Panc1 (cell line): ENCODE measurements at regions not wholly inside any gene's neighbourhood (a gene's known extent, or its start where the extent isn't known, plus 50 kb on each side); places are given as distances from the start of the nearest gene placed in this dataset.

Experiments used
- ATAC-seq: fragments of 200-7000 bp; cut with Tn5 transposase; 2 replicates; pipeline ENCODE4 v1.9.1; 2020; ENCODE audit warnings: mild to moderate bottlenecking, moderate library complexity
- BruUV-seq: library from RNA; stranded (reverse); fragments of 400-500 nt; replicated peaks from 2 replicates; lab custom pipeline; 2021; lab: Mats Ljungman, UMichigan
- CTCF ChIA-PET: fragments of 300-600 bp; sonication (Branson Sonifier 250); formaldehyde crosslinking; loops from one replicate; lab custom pipeline; 2022; ENCODE audit warnings: antibody characterized with exemption; lab: Charles Lee
- POLR2A ChIA-PET: fragments of 300-600 bp; sonication (Branson Sonifier 250); formaldehyde crosslinking; loops from one replicate; lab custom pipeline; 2022; ENCODE audit warnings: antibody characterized with exemption; lab: Charles Lee
- DNase-seq: peaks from one replicate; pipeline ENCODE4 v3.0.0-alpha.2; 2010; ENCODE audit warnings: low read depth, low spot score
- H3K27ac ChIP-seq: 2 replicates; pipeline ENCODE4 v1.5.1; 2011; ENCODE audit warnings: mild to moderate bottlenecking, low read length, inconsistent platforms
- H3K27me3 ChIP-seq: fragments of 200-500 bp; sonication (Bioruptor generic); 2 replicates; pipeline ENCODE4 v1.6.0; 2014; ENCODE audit warnings: low read length, inconsistent platforms; ENCODE audit not compliant: control insufficient read depth, insufficient read depth
- H3K36me3 ChIP-seq: fragments of 200-500 bp; sonication (Bioruptor generic); 2 replicates; pipeline ENCODE4 v1.5.1; 2014; ENCODE audit warnings: inconsistent platforms, mild to moderate bottlenecking, low read length, moderate library complexity; ENCODE audit not compliant: control insufficient read depth, insufficient read depth
- H3K4me1 ChIP-seq: 2 replicates; pipeline ENCODE4 v1.5.1; 2011; ENCODE audit warnings: inconsistent platforms, mild to moderate bottlenecking, low read length, moderate library complexity; ENCODE audit not compliant: control insufficient read depth, insufficient read depth
- H3K4me3 ChIP-seq, 2 experiments: 2 replicates each; pipeline ENCODE4 v1.5.1; 2011 to 2012; ENCODE audit warnings: low read depth in 2 of 2, low read length in 2 of 2, mild to moderate bottlenecking in 2 of 2, inconsistent platforms in 1 of 2, moderate library complexity in 1 of 2
- H3K9me3 ChIP-seq: fragments of 200-500 bp; sonication (Bioruptor generic); 2 replicates; pipeline ENCODE4 v1.5.1; 2014; ENCODE audit warnings: low read depth, mild to moderate bottlenecking, inconsistent platforms, low read length, moderate library complexity; ENCODE audit not compliant: control insufficient read depth, insufficient read depth
- POLR2AphosphoS5 ChIP-seq: IDR thresholded peaks from 2 replicates; pipeline ENCODE4 v1.6.1; 2012; ENCODE audit warnings: mild to moderate bottlenecking, low read depth, low read length, moderate library complexity
- SIN3A ChIP-seq: IDR thresholded peaks from 2 replicates; pipeline ENCODE4 v1.6.1; 2012; ENCODE audit warnings: low read depth, mild to moderate bottlenecking, low read length, moderate library complexity, borderline replicate concordance; ENCODE audit not compliant: insufficient read depth
- TCF7L2 ChIP-seq: IDR thresholded peaks from 2 replicates; pipeline ENCODE4 v1.6.1; 2011; ENCODE audit warnings: mild to moderate bottlenecking, low read depth, low read length, inconsistent platforms
- in situ Hi-C: cut with HindIII; loops from 2 replicates; pipeline ENCODE4 v1.10.0; 2016; ENCODE audit warnings: low sequenced_read_pairs, low pct_unique_long_range_greater_than_20kb
- intact Hi-C: fragments of 100-400 bp; cut with micrococcal nuclease; formaldehyde crosslinking; loops from one replicate; pipeline ENCODE4 v1.10.0; 2022; ENCODE audit not compliant: unreplicated experiment
- TF ChIP-seq, protein P1 (sequence below), 2 experiments: IDR thresholded peaks; 2 replicates each; pipeline ENCODE4 v1.6.1; 2011 to 2012; ENCODE audit warnings: low read depth in 2 of 2, control low read depth in 1 of 2, low read length in 1 of 2, mild to moderate bottlenecking in 1 of 2, moderate library complexity in 1 of 2; ENCODE audit not compliant: insufficient read depth in 1 of 2
- TF ChIP-seq, protein P2 (sequence below): fragments of 450-650 bp; IDR thresholded peaks from 2 replicates; pipeline ENCODE4 v1.5.1; 2017; ENCODE audit warnings: mild to moderate bottlenecking

DNA sequence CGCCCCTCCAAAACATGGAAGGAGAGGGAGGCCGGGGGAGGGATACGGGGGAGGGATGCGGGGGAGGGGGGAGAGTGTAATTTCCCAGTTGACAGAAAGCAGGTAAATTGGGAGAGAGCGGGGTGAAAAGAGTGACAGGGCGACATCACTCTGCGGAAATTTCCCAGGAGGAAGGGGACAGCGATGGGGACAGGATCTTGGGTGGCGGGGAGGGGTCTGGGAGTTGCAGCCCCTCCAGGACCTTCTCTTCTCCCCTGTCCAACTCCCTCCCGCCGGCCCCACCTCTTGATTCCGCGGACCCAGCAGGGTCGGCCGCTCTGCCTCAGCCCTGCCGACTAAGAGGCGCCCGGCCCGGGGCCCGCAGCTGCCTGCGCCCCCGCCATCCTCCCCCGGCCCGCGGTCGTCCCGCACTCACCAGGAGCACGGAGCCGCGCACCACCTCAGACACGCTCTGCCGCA, 108.0 kb upstream of the DOCK9 start:
- in situ Hi-C loops (no loop called here), intact Hi-C loops (no loop called here)
- H3K4me3 ChIP-seq: peak overlapping the region; percentile 56 to 84
- no peaks in the 10 kb centered on the region for H3K9me3 ChIP-seq
- peaks cover 9% of the 10 kb centered on the region for H3K4me1 ChIP-seq
- H3K36me3 ChIP-seq: no peaks in the 10 kb centered on the region
- ChIA-PET CTCF (no interaction called here), POLR2A (no interaction called here)
- ATAC-seq (peak; percentile 36), DNase-seq (no peak)
- no peak overlapping the region for H3K27ac ChIP-seq
- TF ChIP-seq, protein P1, sequence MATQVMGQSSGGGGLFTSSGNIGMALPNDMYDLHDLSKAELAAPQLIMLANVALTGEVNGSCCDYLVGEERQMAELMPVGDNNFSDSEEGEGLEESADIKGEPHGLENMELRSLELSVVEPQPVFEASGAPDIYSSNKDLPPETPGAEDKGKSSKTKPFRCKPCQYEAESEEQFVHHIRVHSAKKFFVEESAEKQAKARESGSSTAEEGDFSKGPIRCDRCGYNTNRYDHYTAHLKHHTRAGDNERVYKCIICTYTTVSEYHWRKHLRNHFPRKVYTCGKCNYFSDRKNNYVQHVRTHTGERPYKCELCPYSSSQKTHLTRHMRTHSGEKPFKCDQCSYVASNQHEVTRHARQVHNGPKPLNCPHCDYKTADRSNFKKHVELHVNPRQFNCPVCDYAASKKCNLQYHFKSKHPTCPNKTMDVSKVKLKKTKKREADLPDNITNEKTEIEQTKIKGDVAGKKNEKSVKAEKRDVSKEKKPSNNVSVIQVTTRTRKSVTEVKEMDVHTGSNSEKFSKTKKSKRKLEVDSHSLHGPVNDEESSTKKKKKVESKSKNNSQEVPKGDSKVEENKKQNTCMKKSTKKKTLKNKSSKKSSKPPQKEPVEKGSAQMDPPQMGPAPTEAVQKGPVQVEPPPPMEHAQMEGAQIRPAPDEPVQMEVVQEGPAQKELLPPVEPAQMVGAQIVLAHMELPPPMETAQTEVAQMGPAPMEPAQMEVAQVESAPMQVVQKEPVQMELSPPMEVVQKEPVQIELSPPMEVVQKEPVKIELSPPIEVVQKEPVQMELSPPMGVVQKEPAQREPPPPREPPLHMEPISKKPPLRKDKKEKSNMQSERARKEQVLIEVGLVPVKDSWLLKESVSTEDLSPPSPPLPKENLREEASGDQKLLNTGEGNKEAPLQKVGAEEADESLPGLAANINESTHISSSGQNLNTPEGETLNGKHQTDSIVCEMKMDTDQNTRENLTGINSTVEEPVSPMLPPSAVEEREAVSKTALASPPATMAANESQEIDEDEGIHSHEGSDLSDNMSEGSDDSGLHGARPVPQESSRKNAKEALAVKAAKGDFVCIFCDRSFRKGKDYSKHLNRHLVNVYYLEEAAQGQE (IDR thresholded peaks at IDR 0.05; ENCODE audit: insufficient read depth in 1 of 2, low read depth in 2 of 2, low read length in 1 of 2): no peak
- no peak for TF ChIP-seq TCF7L2
- TF ChIP-seq, protein P2, sequence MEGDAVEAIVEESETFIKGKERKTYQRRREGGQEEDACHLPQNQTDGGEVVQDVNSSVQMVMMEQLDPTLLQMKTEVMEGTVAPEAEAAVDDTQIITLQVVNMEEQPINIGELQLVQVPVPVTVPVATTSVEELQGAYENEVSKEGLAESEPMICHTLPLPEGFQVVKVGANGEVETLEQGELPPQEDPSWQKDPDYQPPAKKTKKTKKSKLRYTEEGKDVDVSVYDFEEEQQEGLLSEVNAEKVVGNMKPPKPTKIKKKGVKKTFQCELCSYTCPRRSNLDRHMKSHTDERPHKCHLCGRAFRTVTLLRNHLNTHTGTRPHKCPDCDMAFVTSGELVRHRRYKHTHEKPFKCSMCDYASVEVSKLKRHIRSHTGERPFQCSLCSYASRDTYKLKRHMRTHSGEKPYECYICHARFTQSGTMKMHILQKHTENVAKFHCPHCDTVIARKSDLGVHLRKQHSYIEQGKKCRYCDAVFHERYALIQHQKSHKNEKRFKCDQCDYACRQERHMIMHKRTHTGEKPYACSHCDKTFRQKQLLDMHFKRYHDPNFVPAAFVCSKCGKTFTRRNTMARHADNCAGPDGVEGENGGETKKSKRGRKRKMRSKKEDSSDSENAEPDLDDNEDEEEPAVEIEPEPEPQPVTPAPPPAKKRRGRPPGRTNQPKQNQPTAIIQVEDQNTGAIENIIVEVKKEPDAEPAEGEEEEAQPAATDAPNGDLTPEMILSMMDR: no peak
- TF ChIP-seq SIN3A: no peak
- no peak for TF ChIP-seq POLR2AphosphoS5
- no peaks in the 10 kb centered on the region for H3K27me3 ChIP-seq
- BruUV-seq: no TSS peak

DNA sequence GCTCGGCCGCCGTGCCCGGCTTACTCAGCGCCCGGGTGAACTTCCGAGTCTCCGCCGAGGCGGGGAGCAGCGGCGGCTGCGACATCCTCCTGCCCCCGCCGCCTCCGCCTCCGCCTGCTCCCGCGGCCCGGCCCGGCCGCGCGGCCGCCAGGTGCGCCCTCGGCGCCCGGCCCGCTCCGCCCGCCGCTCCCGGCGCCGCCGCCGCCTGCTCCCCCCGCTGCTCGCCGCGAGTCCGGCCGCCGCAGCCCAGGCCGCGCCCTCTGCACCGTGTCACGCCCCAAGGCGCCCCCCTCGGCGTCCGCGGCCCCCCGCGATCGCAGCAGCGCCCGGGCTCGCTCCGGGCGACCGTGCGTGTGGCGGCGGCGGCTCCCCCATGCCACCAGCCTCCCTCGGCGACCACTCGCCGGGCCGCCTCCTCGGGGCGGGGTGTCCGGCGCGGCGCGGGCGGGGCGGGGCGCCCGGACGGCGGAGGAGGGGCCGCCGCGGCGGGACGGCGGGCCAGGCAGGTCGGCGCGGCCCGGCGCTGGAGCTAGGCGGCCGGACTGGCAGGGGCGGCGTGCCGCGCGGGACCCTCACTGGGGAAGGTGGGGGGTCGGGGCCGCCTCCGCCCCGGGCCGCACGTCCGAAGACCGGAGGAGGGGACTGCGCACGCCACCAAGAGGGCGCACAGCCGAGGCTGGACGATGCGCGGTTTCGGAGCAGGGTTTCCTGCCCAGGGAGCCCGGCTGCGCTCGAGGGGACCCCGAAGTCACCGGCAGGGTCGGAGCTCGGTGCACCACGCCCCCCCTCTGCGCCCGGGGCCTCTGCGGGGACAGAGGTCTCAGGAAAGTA, 108.6 kb upstream of the DOCK9 start:
- Histone ChIP-seq H3K27me3 (no peaks in the 10 kb centered on the region), H3K36me3 (no peaks in the 10 kb centered on the region), H3K4me3 (peak overlapping the region; percentile 77 to 84), H3K9me3 (no peaks in the 10 kb centered on the region), H3K4me1 (peaks cover 9% of the 10 kb centered on the region), H3K27ac (peak overlapping the region; percentile 65)
- in situ Hi-C loops (no loop called here), intact Hi-C loops (no loop called here)
- POLR2A ChIA-PET: no interaction called here
- ATAC-seq (peak; percentile 86), DNase-seq (no peak)
- TF ChIP-seq, protein P2: no peak
- TF ChIP-seq SIN3A (no peak), POLR2AphosphoS5 (no peak), TCF7L2 (no peak)
- TF ChIP-seq, protein P1 (IDR thresholded peaks at IDR 0.05; ENCODE audit: insufficient read depth in 1 of 2, low read depth in 2 of 2, low read length in 1 of 2): no peak
- CTCF ChIA-PET: no interaction called here
- no TSS peak for BruUV-seq
